ENCODE measurements at regions not wholly inside any gene's neighbourhood (a gene's known extent, or its start where the extent isn't known, plus 50 kb on each side); places are given as distances from the start of the nearest gene placed in this dataset.

DNA sequence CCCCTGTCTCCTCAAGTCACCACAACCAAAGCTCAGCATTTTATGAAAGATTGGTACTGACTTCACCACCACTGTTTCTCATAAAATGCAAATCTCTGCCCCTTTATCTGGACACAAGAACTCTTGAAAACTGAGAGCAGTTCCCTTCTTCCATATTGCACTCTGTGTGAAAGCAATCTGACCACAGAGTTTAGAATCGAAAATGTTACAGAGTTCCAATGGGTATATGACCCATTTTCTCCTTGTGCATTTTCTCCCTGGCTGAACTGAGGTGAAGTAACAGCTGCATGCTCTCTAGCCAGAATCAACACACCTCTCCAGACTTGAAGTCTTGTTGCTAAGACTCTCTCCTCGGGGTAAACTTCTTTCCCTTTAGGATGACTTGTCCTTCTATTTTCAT is 111.0 kb upstream of the PLCXD3 start:
- Histone ChIP-seq H4K20me1 (ENCODE audit: control insufficient read depth, extremely low read depth, insufficient read depth, low read length) (no peaks in the 10 kb centered on the region), H3K27me3 (ENCODE audit: control insufficient read depth, extremely low read depth, insufficient read depth, low read length) (no peaks in the 10 kb centered on the region), H3K9me1 (ENCODE audit: control insufficient read depth, extremely low read depth, insufficient read depth, low read length) (no peaks in the 10 kb centered on the region), H3K4me3 (ENCODE audit: control insufficient read depth in 2 of 3, extremely low read depth in 1 of 3, insufficient read depth in 2 of 3, low read depth in 1 of 3, low read length in 3 of 3) (no peak overlapping the region), H3K79me2 (ENCODE audit: control insufficient read depth, insufficient read depth, low read length) (no peaks in the 10 kb centered on the region), H2AFZ (ENCODE audit: control insufficient read depth, low read length) (no peak overlapping the region), H3K4me1 (ENCODE audit: control insufficient read depth, extremely low read depth, insufficient read depth, low read length) (no peaks in the 10 kb centered on the region), H3K9me3 (ENCODE audit: control insufficient read depth, low read depth, low read length) (no peaks in the 10 kb centered on the region), H3K27ac (ENCODE audit: control insufficient read depth, insufficient read depth, low read length) (no peak overlapping the region), H3K36me3 (ENCODE audit: control insufficient read depth in 2 of 2, extremely low read depth in 1 of 2, insufficient read depth in 2 of 2, low read length in 2 of 2) (no peaks in the 10 kb centered on the region), H3K4me2 (ENCODE audit: control insufficient read depth, extremely low read depth, insufficient read depth, low read depth, low read length) (no peak overlapping the region), H3K9ac (ENCODE audit: control insufficient read depth, extremely low read depth, insufficient read depth, low read length) (no peak overlapping the region)
- dilution Hi-C loops (cut with MboI; ENCODE audit: extremely low pct_ligation_motif_present, low sequenced_read_pairs): no loop called here
- DNase-seq (ENCODE audit: low read depth, low spot score): no peak
- TF ChIP-seq EZH2 (IDR thresholded peaks at IDR 0.05; ENCODE audit: low read length): no peak
- TF ChIP-seq, protein P1, sequence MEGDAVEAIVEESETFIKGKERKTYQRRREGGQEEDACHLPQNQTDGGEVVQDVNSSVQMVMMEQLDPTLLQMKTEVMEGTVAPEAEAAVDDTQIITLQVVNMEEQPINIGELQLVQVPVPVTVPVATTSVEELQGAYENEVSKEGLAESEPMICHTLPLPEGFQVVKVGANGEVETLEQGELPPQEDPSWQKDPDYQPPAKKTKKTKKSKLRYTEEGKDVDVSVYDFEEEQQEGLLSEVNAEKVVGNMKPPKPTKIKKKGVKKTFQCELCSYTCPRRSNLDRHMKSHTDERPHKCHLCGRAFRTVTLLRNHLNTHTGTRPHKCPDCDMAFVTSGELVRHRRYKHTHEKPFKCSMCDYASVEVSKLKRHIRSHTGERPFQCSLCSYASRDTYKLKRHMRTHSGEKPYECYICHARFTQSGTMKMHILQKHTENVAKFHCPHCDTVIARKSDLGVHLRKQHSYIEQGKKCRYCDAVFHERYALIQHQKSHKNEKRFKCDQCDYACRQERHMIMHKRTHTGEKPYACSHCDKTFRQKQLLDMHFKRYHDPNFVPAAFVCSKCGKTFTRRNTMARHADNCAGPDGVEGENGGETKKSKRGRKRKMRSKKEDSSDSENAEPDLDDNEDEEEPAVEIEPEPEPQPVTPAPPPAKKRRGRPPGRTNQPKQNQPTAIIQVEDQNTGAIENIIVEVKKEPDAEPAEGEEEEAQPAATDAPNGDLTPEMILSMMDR (optimal IDR thresholded peaks at IDR 0.05 in 1 of 3, IDR thresholded peaks at IDR 0.05 in 1 of 3, conservative IDR thresholded peaks at IDR 0.05 in 1 of 3; ENCODE audit: extremely low read depth in 1 of 3, insufficient read depth in 2 of 3, low read length in 3 of 3): no peak
- FAIRE-seq: no peak

DNA sequence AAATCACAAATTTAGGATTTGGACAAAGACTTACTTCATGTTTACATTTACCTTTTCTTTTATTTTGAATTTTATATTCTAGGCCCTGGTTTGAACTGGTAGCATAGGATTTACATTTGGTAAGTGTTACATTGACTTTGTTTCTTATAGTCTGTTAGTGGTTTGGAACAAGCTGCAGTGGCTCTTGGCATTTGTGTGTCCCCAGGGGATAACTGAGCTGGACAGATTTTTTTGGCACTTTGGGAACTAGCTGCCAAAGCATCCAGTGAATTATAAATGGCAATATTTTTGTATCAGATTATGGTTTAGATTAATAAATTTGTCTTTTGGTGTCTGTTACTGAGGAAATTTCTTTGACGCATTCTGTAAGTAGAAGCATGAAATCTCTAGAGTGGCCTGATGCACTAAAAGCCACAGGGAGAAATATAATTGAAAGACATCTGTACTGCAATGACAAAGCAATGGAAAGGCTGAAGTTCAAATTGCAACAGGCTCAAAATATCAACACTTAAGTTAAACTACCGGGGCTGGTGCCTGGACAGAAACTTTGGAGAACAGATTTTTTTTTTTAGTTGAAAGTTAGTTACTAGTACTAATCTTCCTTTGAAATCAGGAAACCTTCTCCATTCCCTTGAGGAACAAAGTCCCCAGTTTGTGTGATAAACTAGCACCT is 107.6 kb upstream of the PLCXD3 start:
- Histone ChIP-seq H3K27ac (ENCODE audit: control insufficient read depth, insufficient read depth, low read length) (no peak overlapping the region), H3K79me2 (ENCODE audit: control insufficient read depth, insufficient read depth, low read length) (no peaks in the 10 kb centered on the region), H3K4me3 (ENCODE audit: control insufficient read depth in 2 of 3, extremely low read depth in 1 of 3, insufficient read depth in 2 of 3, low read depth in 1 of 3, low read length in 3 of 3) (no peak overlapping the region), H2AFZ (ENCODE audit: control insufficient read depth, low read length) (no peak overlapping the region), H4K20me1 (ENCODE audit: control insufficient read depth, extremely low read depth, insufficient read depth, low read length) (no peaks in the 10 kb centered on the region), H3K9me1 (ENCODE audit: control insufficient read depth, extremely low read depth, insufficient read depth, low read length) (no peaks in the 10 kb centered on the region), H3K4me1 (ENCODE audit: control insufficient read depth, extremely low read depth, insufficient read depth, low read length) (no peaks in the 10 kb centered on the region), H3K36me3 (ENCODE audit: control insufficient read depth in 2 of 2, extremely low read depth in 1 of 2, insufficient read depth in 2 of 2, low read length in 2 of 2) (no peaks in the 10 kb centered on the region), H3K9ac (ENCODE audit: control insufficient read depth, extremely low read depth, insufficient read depth, low read length) (no peak overlapping the region), H3K4me2 (ENCODE audit: control insufficient read depth, extremely low read depth, insufficient read depth, low read depth, low read length) (no peak overlapping the region), H3K27me3 (ENCODE audit: control insufficient read depth, extremely low read depth, insufficient read depth, low read length) (no peaks in the 10 kb centered on the region), H3K9me3 (ENCODE audit: control insufficient read depth, low read depth, low read length) (no peaks in the 10 kb centered on the region)
- DNase-seq (ENCODE audit: low read depth, low spot score) (no peak), FAIRE-seq (no peak)
- no peak for TF ChIP-seq EZH2 (IDR thresholded peaks at IDR 0.05; ENCODE audit: low read length)
- TF ChIP-seq, protein P1 (optimal IDR thresholded peaks at IDR 0.05 in 1 of 3, IDR thresholded peaks at IDR 0.05 in 1 of 3, conservative IDR thresholded peaks at IDR 0.05 in 1 of 3; ENCODE audit: extremely low read depth in 1 of 3, insufficient read depth in 2 of 3, low read length in 3 of 3): no peak
- dilution Hi-C loops (cut with MboI; ENCODE audit: extremely low pct_ligation_motif_present, low sequenced_read_pairs): no loop called here
